Right forelimb (tissue), 1 donor: ENCODE measurements at regions not wholly inside any gene's neighbourhood (a gene's known extent, or its start where the extent isn't known, plus 50 kb on each side); places are given as distances from the start of the nearest gene placed in this dataset.

Experiments used
- DNase-seq: peaks from one replicate; pipeline ENCODE4 v3.0.0-alpha.2; 2018

- no peak for DNase-seq
Measured at GRCh38 chr10:1847361-1847760, 110.0 kb upstream of the ADARB2 start.

- DNase-seq: no peak
Measured at GRCh38 chr10:1846032-1846431, 108.7 kb upstream of the ADARB2 start.

- DNase-seq: no peak
Measured at GRCh38 chr10:1841759-1842158, 104.4 kb upstream of the ADARB2 start.

GRCh38 chr10:1829712-1830111 lies 92.4 kb upstream of the ADARB2 start:
- no peak for DNase-seq

- no peak for DNase-seq
Measured at GRCh38 chr10:1824928-1825327, 87.6 kb upstream of the ADARB2 start.

GRCh38 chr10:1814556-1814955 lies 77.2 kb upstream of the ADARB2 start:
- no peak for DNase-seq

- DNase-seq: no peak
Measured at GRCh38 chr10:1809139-1809741, 71.9 kb upstream of the ADARB2 start.

GRCh38 chr10:1807924-1808323 lies 70.6 kb upstream of the ADARB2 start:
- no peak for DNase-seq

- no peak for DNase-seq
Measured at GRCh38 chr10:1807196-1807595, 69.9 kb upstream of the ADARB2 start.

GRCh38 chr10:1802413-1802812 lies 65.1 kb upstream of the ADARB2 start:
- DNase-seq: no peak

GRCh38 chr10:1788401-1788800 lies 51.1 kb upstream of the ADARB2 start:
- no peak for DNase-seq
